ENCODE measurements at regions not wholly inside any gene's neighbourhood (a gene's known extent, or its start where the extent isn't known, plus 50 kb on each side); places are given as distances from the start of the nearest gene placed in this dataset.
A peak's percentile ranks its signal among the peaks of the same experiment; 100 is the strongest.
"Not testable (repeated sequence)": the region's sequence is repeated elsewhere in the genome, so short reads cannot be mapped to it uniquely, and the experiment has no call there.

DNA sequence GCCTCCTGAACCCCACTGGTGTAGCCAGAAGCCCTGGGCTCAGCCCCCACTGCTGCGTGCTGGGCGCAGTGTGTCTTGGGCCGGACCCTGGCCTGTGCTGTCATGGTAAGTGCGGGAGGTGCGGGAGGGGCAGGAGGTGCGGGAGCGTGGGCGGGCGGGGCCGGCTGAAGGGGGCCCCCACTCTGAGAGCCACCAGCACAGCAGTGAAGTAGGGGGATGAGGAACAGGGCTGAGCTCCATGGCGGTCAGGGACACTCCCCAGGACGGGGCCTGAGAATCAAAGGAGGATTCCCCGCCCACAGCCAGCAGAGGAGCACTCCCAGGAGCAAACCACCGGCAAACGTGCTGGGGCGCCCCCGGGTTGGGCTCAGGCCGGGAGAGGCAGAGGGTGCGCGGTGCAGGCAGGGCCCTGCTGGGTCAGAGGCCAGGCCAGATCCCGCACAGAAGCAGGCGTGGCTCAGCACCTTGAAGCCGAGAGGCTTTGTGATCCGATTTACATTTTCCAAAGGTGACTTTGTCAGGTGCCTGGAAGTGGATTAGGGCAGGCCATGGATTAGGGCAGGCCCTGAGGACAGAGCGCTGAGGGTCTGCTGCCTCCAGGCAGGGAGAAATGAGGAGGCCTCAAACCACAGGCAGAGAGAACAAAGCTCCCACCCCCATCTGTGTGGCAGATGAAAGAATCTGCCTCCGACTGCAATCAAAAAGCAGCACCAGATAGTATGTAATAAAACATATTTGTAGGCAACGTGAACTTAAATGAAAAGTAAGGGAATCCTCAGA is 152.0 kb upstream of the RAB6C start:
- DNase-seq, result no peak

DNA sequence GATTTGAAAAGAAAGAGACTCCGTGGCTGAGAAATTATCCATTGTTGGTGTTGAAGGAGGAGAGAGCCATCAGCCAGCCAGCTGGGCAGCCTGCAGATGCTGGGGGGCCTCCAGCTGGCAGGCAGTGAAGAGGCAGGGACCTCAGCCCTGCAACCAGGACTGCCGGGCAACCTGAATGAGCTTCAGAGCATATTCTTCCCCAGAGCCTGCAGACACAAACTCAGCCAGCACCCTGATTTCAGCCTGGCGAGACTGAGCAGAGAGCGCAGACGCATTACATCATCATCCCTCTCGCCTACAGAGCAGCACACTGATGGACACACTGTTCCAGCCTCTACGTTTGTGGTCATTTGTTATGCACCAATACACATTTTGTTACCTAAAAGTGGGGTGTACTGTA is 150.7 kb upstream of the RAB6C start:
- no peak for DNase-seq

DNA sequence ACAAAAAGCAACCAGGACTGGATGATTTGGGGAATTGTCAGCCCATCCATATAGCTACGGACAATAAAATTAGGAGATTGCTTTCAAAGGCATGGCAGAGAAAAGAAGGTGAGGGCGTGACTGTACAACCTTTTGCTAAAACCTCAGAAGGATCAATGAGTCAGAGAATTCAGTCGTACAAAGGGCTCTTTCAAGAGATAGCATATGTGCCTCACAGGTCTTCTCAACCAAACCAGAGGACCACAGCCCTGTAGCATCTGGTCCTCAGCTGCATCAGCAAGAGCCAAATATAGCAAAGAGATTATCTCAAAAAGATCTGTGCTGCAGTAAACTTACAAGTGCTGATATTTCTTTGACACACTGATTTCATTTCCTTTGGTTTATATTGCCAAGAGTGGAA is 149.9 kb upstream of the RAB6C start:
- no peak for DNase-seq

DNA sequence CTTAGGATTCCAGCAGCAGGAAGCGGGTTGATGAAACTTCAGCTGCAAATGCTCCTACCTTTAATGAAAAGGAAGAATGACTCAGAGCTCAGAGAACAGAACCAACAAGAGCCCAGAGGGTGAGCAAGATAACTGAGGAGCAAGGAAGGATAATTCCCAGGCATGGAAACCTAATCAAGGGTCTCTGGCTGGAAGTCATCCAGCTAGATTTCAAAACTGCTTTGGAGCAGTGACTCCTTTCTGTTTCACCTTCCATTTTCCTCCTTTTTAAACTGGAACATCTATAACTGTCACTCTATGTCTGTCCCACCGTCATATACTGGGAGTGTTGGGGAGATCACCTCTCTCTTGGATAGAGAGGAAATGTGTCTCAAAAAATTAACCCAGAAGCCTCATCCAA is 148.4 kb upstream of the RAB6C start:
- DNase-seq, result no peak

DNA sequence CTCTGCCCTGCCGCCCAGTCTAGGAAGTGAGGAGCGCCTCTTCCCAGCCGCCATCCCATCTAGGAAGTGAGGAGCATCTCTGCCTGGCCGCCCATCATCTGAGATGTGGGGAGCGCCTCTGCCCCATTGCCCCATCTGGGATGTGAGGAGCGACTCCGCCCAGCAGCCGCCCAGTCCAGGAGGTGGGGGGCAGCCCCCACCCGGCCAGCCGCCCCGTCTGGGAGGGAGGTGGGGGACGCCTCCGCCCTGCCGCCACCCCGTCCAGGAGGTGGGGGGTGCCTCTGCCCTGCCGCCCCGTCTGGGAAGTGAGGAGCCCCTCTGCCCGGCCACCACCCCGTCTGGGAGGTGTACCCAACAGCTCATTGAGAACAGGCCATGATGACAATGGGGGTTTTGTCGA is 146.0 kb upstream of the RAB6C start:
- DNase-seq, result not testable (repeated sequence)

DNA sequence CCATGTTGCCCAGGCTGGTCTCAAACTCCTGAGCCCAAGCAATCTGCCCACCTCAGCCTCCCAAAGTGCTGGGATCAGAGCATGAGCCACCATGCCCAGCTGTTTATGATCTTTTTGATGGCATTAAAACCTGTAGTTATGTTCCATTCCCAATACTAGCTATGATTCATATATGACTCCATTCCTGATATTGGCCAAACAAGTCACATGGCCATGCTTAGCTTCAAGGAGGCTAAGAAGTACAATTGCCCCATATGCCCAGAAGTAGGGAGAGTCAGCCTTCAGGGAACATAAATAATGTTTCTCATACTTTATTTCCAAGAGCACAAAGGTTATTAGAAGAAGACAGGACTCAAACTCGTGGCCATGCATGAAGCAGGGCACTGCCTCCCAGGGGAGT is 132.4 kb upstream of the RAB6C start:
- no peak for DNase-seq

DNA sequence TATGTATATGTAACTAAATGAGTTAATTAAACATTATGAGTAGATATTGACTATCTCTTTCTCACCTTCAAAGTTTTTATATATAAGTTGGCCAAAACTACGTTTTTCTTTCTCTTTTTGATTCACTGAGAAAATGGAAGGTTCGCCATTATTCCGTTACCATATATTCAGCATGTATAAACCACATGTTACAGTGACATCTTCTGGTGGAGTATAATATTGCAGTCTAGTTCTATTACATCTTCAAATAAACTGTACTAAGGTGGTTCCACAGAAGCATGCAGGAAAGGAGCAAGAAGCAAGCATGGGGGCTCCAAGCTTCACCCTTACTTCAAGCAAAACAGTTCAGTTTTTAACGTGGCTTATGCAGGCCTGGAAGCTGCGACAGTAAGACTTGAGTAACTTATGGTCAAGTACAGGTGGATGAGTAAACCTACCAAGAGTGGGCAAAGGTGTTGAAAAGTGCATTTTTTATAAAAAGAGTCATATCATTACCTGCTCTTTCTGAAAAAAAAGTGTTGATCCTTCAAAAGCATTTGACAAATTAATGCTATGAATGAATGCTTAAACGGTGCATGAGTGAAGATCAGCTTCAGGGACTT is 129.8 kb upstream of the RAB6C start:
- peak; percentile 64 for DNase-seq

DNA sequence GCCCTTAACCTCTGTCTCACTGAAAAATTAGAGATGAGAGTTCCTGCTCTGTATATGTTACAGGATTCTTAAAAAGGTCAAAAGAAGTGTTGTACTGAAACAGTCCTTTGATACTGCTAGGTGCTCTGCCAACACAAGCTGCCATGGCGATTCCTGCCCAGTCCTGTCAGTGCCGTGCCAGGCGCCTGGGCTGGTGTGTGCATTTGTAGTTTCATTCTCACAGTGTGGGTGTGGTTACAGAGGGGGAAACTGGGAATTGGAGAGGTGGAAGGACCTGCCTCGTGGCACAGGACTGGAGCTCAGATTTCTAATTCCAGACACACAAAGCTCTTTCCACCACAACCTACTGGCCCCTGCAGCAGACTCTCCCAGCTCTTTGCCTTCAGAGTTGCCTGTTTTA is 122.3 kb upstream of the RAB6C start:
- no peak for DNase-seq

DNA sequence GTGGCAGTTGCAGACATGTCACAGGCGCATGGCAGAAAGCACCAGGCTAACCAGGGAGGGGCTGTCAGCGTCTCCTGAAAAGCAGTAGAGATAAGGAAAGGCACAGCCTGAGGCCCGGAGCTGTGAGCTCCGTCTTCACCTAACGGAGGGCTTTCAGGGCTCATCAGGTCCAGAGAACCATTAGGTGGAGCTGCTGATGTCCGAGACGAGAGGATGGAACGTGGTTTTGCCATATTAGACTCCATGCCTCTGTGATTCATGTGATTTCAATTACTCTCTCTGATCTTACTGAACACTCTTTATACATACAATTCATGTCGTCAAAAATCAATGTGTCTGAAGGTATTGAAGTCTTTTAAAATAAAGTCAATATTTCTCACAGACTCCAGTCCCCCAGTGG is 120.3 kb upstream of the RAB6C start:
- no peak for DNase-seq

DNA sequence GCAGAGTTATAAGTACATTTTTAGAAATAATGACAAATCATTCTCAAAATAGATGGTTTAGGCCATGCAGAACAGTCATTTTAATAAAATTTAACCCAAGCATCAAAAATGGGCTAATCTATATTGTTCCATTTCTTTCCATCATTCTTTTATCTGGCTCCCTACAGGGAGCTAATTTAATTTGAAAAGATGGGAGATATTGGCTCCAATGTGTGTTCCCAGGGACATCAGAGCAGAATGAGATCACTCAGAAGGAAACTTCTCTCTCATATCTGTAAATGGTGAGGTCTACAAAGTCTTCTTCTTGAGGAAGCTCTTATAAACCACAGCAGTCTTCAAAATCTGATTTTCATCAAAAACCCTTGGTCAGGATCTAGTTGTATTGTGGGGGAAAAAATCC is 119.4 kb upstream of the RAB6C start:
- no peak for DNase-seq

DNA sequence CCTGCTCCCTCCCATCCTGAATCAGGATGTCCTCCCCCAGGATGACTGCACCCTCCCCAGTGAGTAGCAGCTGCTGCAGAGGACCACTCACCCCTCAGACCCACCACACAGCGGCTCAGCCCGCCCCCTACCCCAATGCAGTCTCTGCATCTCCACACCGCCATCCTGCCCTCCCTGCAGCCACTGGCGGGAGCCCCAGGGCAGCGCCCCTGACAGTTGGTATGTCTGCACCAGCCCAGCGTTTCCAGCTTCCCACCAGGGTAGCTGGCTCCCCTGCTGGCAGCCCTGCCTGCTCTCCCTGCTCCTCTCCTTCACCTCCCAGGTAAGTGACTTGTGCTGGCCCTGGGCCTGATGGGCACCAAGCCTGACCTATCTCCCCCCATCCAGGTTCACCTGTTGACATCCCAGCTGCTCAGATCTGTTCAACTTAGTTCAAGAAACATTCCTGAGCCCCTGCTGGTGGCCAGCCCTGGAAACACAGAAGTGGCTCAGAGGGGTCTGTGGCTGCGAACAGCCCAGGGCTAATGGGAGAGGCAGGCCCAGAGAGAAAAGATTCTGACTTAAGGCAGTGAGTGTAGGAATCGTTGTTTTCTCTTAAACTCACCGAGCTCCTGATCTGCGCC is 117.7 kb upstream of the RAB6C start:
- DNase-seq, result no peak

DNA sequence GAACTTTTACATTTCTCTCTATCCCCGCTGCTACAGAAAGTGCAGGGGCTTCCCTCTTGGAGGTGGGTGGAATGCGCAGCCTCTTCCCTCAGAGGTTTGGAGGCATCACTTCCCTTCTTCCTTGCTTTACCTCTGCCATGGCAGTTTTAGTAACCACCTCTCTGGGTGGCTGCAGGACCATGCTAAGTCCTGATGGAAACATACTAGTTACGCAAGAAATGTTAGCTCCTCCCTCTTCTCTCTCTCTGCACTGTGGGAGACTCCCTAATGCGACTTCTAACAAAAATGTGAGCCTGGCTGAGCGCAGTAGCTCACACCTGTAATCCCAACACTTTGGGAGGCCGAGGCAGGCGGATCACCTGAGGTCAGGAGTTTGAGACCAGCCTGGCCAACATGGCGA is 116.8 kb upstream of the RAB6C start:
- no peak for DNase-seq

DNA sequence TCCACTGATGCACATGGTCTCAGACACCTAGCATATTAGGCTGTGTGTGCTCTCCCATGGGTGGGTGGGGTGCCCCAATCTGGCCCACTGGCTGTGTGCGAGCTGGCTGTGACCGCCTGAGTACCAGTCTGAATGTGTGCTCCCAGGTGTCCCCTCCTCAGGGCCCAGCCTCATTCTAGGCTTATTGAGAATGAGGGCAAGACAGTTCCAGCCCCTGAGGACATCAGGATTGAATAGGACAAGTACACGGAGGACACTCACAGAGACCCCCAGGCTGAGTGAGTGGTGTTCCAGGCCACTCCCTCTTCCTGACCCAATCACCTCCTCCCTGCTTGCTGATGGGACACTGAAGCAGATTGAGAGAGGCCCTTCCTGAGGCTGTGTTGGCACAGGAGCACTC is 116.1 kb upstream of the RAB6C start:
- DNase-seq, result no peak

DNA sequence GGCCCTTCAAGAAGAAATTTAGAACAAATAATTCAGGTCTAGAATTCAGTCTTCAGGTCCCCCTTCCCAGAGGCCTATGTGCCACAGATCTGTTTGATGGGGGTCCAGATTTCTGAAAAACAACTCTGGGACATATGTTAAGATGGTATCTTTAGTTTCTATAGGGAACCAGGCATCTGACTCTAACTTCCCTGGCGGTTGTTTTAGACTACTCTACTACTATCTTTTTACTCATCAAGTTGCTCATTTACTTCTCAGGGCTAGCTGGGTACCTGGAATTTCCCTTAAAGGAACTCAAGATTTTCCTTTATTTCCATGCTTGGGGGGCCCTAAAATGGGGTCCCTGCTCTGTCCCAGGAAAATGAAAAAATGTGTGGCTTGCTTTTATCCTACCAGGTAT is 114.7 kb upstream of the RAB6C start:
- no peak for DNase-seq

DNA sequence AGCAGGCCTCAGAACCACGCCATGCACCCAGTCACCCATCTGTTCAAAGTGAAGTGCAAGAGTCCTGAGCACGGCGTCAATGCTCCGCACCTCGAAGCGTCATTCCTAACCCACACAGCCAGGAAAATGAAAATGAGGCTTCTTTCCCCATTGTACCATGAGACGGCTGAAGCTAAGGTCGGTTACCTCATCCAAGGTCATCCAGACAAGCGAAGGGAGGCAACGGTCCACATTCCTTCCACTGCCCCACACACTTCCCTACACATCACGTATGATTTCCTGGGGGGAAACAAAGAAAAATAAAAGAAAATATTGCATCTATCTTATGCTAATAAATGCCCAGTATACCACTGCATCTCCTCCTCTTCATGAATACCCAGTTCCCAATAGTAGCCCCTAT is 113.5 kb upstream of the RAB6C start:
- no peak for DNase-seq

DNA sequence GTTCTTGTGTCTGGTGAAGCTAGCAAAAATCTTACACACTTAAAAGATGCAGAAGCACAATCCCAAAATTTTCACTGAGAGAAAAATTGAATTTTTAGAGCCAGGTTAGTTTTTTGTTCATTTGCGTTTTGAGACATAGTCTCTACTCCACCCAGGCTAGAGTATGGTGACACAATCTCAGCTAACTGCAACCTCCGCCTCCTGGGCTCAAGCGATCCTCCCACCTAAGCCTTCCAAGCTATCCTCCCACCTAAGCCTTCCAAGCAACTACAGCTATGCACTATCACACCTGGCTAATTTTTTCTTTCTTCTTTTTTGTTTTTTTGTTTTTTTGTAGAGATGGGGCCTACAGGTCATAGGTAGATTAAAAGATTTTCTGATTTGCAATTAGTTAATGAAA is 113.1 kb upstream of the RAB6C start:
- no peak for DNase-seq

DNA sequence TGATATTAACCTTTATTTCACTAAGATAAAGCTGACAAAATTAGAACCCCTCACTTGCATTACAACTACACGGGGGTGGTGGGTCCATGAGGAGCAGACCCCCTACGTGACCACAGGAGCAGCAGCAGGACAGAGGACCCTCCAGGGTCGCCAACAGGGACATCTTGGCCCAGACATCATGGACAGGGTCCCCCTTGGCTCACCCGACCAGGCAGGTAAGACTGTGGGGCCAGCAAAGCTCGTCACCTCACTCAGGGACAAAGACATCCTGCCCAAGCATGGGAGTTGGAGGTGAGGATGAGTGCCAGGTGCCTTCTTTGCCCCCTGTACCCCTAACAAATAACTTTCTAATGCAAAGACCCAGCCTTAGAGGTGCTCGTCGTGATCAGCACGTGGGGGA is 111.3 kb upstream of the RAB6C start:
- DNase-seq, result no peak

DNA sequence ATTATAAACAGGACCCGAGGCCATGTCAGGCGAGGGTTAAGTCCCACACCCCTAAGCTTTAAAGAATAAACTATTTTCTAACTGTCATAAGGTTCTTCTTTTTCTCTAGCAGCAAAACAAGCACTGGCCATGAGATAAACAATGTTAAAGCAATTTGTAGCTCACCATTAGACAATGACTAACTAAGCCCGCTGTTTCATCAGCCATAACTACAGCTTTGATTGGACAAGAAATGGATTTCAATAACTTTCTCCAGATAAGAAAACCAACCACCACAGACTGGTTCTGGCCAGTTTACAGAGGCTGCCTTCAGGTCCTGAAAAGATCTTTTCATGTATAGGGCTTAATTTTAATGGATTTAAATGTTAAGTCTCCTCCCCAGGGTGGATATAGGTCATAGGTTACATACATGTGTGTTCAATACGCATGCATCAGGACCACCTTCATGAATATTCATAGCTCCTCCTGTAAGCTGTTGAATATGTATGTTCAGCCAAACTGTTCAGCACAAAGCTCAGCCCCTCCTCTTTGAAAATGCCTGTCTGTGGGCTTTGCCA is 108.7 kb upstream of the RAB6C start:
- no peak for DNase-seq

DNA sequence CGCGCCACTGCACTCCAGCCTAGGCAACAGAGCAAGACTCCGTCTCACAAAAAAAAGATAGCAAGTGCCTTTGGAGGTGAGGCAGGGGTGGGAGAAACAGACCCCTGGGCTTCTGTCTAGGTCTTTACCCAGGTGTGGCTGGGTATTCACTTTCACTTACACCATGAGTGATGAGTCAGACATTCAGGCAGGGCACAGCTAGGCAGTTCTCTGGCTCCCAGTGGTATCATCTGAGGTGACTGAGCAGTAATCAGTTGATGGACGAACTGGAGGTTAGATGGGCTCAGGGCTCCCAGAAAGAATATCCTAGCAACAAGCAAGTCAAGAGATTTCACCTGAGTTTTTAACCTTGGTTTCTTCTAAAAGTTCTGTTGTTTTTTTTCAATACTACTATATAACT is 107.0 kb upstream of the RAB6C start:
- no peak for DNase-seq

DNA sequence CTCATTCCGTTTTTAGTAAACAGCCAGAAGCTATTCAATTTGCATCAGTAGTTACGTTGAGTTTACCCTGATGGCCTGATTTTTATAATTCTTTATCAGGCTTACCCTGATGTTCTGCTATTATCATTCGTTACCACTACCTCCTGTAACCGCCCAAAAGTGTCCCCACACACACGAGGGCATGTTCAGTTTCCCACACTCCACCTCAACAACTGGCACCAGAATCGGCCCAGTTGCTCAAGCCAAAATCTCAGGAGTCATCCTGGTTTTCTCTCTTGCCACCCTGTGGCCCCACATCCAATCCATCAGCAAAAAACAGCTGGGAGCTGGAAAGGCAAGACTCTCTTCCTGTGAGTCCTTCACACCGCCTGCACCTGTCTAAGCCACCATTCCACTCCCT is 102.9 kb upstream of the RAB6C start:
- no peak for DNase-seq

DNA sequence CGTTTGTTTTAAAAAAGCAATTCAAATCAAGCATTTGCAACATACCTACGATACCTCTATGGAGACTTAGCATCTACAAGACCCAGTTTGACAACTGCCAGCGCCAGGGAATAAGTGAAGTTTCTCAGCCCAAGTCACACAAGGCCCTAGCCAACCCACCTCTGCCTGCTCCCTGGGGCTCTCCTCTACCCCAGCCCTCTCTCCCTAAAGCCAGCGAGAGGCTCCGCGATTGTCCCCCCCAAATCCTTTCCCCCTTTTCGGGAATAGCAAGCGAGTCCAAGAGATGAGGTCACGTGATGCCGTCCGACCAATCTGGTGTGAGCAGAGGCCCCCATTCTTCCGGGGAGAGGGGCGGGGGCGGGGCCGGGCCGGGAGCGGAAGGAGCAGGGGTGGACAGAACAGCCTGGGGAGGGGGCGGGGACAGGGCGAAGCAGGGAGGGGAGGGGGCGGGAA is 102.2 kb upstream of the RAB6C start:
- peak; percentile 90 for DNase-seq

DNA sequence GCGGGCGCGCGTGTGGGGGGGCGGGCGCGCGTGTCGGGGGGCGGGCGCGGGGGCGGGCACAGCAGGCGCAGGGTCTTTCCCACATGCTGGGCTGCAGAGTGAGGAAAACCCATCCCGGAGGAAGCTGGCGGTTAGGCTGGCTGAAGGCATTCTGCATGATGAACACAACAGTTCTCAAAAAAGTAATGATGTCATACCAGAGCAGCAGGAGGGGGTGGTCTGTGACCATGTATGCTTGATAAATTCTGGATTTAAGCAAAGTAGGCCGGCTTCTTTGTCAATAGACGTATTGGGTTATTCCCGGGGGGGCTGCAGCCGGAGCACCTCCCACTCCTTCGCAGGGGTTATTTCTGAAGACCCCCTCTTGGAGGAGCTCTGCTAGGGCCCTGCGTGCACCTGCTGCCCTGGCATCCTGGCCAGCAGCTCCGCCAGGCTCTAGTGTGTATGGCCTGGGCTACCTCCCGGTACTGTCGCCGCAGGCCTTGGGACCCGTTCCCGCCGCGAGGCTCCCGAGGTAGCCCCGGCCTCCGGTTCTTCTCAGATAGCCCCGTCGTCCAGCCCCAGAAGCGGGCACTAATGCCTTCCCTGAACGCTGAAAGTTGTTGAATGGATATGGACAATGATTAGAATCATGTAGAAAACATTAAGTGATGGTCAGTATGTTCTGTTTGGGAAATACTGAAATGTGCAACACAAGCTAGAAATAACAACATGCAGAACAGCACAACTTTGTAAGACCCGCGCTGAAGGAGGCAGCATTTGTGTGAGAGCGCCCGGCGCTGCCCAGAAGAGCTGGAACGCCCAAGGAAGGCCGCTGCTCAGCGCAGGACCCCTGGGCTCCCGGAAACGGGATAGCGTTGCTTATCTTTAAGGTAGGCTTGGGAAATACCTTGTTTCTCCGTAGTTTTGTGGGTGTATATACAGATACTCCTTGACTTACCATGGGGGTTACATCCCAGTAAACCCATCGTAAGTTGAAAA is 101.4 kb upstream of the RAB6C start:
- DNase-seq, result peak; percentile 69

DNA sequence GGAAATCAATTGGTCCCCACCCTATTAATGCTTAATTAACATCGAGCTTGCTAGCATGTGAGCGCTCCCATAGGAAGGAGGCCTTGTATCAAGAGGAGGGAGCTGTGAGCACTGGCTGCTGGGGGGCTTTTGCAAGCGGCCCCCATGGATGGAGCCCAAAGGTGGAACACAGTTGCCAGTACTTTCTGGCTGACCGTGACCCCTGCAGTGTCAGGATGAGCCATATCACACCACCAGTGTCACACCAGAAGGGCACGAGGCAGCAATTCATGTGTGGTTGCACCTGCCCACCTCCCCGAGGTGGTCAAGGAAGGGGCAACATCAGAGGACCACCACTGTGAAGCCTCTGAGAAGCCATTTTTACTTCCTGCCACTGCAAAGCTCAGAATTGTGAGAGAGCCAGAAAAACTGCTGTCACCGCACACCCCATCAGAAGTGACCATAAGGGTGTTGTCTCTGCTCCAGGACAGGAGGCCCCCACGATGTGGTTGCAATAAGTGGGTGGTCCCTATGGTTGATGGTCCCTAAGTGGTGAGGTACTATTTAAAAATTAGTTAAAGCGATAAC is 99.8 kb upstream of the RAB6C start:
- no peak for DNase-seq
